ENCODE measurements at regions not wholly inside any gene's neighbourhood (a gene's known extent, or its start where the extent isn't known, plus 50 kb on each side); places are given as distances from the start of the nearest gene placed in this dataset.
"Not testable (repeated sequence)": the region's sequence is repeated elsewhere in the genome, so short reads cannot be mapped to it uniquely, and the experiment has no call there.

- DNase-seq (ENCODE audit: insufficient read length, low spot score) (no peak), FAIRE-seq (no peak)
Observed at GRCh38 chr3:31094048-31094447, 199.6 kb upstream of the GADL1 start.

GRCh38 chr3:31095255-31095654 lies 200.8 kb upstream of the GADL1 start:
- DNase-seq (ENCODE audit: insufficient read length, low spot score) = no peak
- no peak for FAIRE-seq

- DNase-seq (ENCODE audit: insufficient read length, low spot score) (no peak), FAIRE-seq (no peak)
Observed at GRCh38 chr3:31096661-31097395, 202.4 kb upstream of the GADL1 start.

- no peak for FAIRE-seq
- no peak for DNase-seq (ENCODE audit: insufficient read length, low spot score)
Observed at GRCh38 chr3:31100519-31100918, 206.1 kb upstream of the GADL1 start.

GRCh38 chr3:31101285-31101684 lies 206.8 kb upstream of the GADL1 start:
- not testable (repeated sequence) for DNase-seq (ENCODE audit: insufficient read length, low spot score); FAIRE-seq

GRCh38 chr3:31102196-31102879 lies 207.9 kb upstream of the GADL1 start:
- FAIRE-seq = no peak

GRCh38 chr3:31103181-31103580 lies 208.7 kb upstream of the GADL1 start:
- DNase-seq (ENCODE audit: insufficient read length, low spot score) = no peak
- FAIRE-seq = no peak

More at GRCh38 chr3:31102196-31102879, 207.9 kb upstream of the GADL1 start:
- DNase-seq (ENCODE audit: insufficient read length, low spot score) = no peak

- no peak for DNase-seq (ENCODE audit: insufficient read length, low spot score)
- FAIRE-seq = no peak
Observed at GRCh38 chr3:31103623-31104180, 209.2 kb upstream of the GADL1 start.

- FAIRE-seq = no peak
- no peak for DNase-seq (ENCODE audit: insufficient read length, low spot score)
Observed at GRCh38 chr3:31105011-31105410, 210.6 kb upstream of the GADL1 start.

GRCh38 chr3:31105438-31106077 lies 211.1 kb upstream of the GADL1 start:
- DNase-seq (ENCODE audit: insufficient read length, low spot score) = peak; percentile 40
- FAIRE-seq = peak; percentile 31

- DNase-seq (ENCODE audit: insufficient read length, low spot score) (peak; percentile 41), FAIRE-seq (no peak)
Observed at GRCh38 chr3:31106204-31106603, 211.7 kb upstream of the GADL1 start.

GRCh38 chr3:31106912-31107311 lies 212.5 kb upstream of the GADL1 start:
- no peak for FAIRE-seq
- no peak for DNase-seq (ENCODE audit: insufficient read length, low spot score)

- no peak for FAIRE-seq
- DNase-seq (ENCODE audit: insufficient read length, low spot score) = no peak
Observed at GRCh38 chr3:31114929-31115283, 220.4 kb upstream of the GADL1 start.

- not testable (repeated sequence) for FAIRE-seq
Observed at GRCh38 chr3:31115531-31115930, 221.1 kb upstream of the GADL1 start.

GRCh38 chr3:31116651-31117050 lies 222.2 kb upstream of the GADL1 start:
- no peak for DNase-seq (ENCODE audit: insufficient read length, low spot score)
- FAIRE-seq = no peak

More at GRCh38 chr3:31115531-31115930, 221.1 kb upstream of the GADL1 start:
- DNase-seq (ENCODE audit: insufficient read length, low spot score) = not testable (repeated sequence)

- no peak for DNase-seq (ENCODE audit: insufficient read length, low spot score)
Observed at GRCh38 chr3:31117854-31118253, 223.4 kb upstream of the GADL1 start.

GRCh38 chr3:31124373-31124772 lies 229.9 kb upstream of the GADL1 start:
- no peak for DNase-seq (ENCODE audit: insufficient read length, low spot score)
- no peak for FAIRE-seq

More at GRCh38 chr3:31117854-31118253, 223.4 kb upstream of the GADL1 start:
- no peak for FAIRE-seq

- no peak for FAIRE-seq
Observed at GRCh38 chr3:31125413-31126020, 231.1 kb upstream of the GADL1 start.

GRCh38 chr3:31129241-31129640 lies 234.8 kb upstream of the GADL1 start:
- FAIRE-seq = no peak

More at GRCh38 chr3:31125413-31126020, 231.1 kb upstream of the GADL1 start:
- DNase-seq (ENCODE audit: insufficient read length, low spot score) = no peak

GRCh38 chr3:31132132-31132769 lies 237.8 kb upstream of the GADL1 start:
- DNase-seq (ENCODE audit: insufficient read length, low spot score) (peak; percentile 10), FAIRE-seq (no peak)

More at GRCh38 chr3:31129241-31129640, 234.8 kb upstream of the GADL1 start:
- no peak for DNase-seq (ENCODE audit: insufficient read length, low spot score)

Data from HTR-8/SVneo (cell line).